Glutamatergic neuron (in vitro differentiated cells): ENCODE measurements at regions not wholly inside any gene's neighbourhood (a gene's known extent, or its start where the extent isn't known, plus 50 kb on each side); places are given as distances from the start of the nearest gene placed in this dataset.
A peak's percentile ranks its signal among the peaks of the same experiment; 100 is the strongest.
"Not testable (repeated sequence)": the region's sequence is repeated elsewhere in the genome, so short reads cannot be mapped to it uniquely, and the experiment has no call there.

Experiments used
- DNase-seq: peaks from one replicate; pipeline ENCODE4 v3.0.0; 2022
- H3K27ac Mint-ChIP-seq: one replicate; pipeline ENCODE4 v1.8.0; 2020; ENCODE audit warnings: mild to moderate bottlenecking, mixed read lengths, inconsistent platforms; ENCODE audit not compliant: unreplicated experiment
- H3K27me3 Mint-ChIP-seq: one replicate; pipeline ENCODE4 v1.8.0; 2020; ENCODE audit warnings: mild to moderate bottlenecking, moderate library complexity, mixed read lengths, inconsistent platforms; ENCODE audit not compliant: unreplicated experiment
- H3K36me3 Mint-ChIP-seq: one replicate; pipeline ENCODE4 v1.8.0; 2020; ENCODE audit warnings: mild to moderate bottlenecking, mixed read lengths, inconsistent platforms; ENCODE audit not compliant: unreplicated experiment
- H3K4me1 Mint-ChIP-seq: one replicate; pipeline ENCODE4 v1.8.0; 2020; ENCODE audit warnings: mild to moderate bottlenecking, low read depth, mixed read lengths, inconsistent platforms; ENCODE audit not compliant: unreplicated experiment
- H3K4me3 Mint-ChIP-seq: one replicate; pipeline ENCODE4 v1.8.0; 2020; ENCODE audit warnings: mild to moderate bottlenecking, mixed read lengths, inconsistent platforms; ENCODE audit not compliant: unreplicated experiment
- H3K9me3 Mint-ChIP-seq: one replicate; pipeline ENCODE4 v1.8.0; 2020; ENCODE audit warnings: mild to moderate bottlenecking, moderate library complexity, mixed read lengths, inconsistent platforms; ENCODE audit not compliant: unreplicated experiment

GRCh38 chr9:62655705-62656104 is 1465.9 kb downstream of the SPATA31A7 start:
- H3K9me3 Mint-ChIP-seq, H3K27ac Mint-ChIP-seq, H3K4me1 Mint-ChIP-seq, H3K27me3 Mint-ChIP-seq, DNase-seq, H3K36me3 Mint-ChIP-seq, H3K4me3 Mint-ChIP-seq: not testable (repeated sequence)

- H3K4me1 Mint-ChIP-seq, H3K27me3 Mint-ChIP-seq, H3K36me3 Mint-ChIP-seq: not testable (repeated sequence)
These were observed 1473.1 kb downstream of the SPATA31A7 start for GRCh38 chr9:62662733-62663507.

GRCh38 chr9:62663512-62663911 is 1473.7 kb downstream of the SPATA31A7 start:
- H3K9me3 Mint-ChIP-seq, DNase-seq, H3K4me3 Mint-ChIP-seq, H3K27ac Mint-ChIP-seq, H3K36me3 Mint-ChIP-seq, H3K4me1 Mint-ChIP-seq, H3K27me3 Mint-ChIP-seq: not testable (repeated sequence)

More at GRCh38 chr9:62662733-62663507, 1473.1 kb downstream of the SPATA31A7 start:
- H3K27ac Mint-ChIP-seq, H3K4me3 Mint-ChIP-seq, H3K9me3 Mint-ChIP-seq: not testable (repeated sequence)
- DNase-seq, result peak; percentile 62

- not testable (repeated sequence) for H3K9me3 Mint-ChIP-seq, H3K27me3 Mint-ChIP-seq, H3K36me3 Mint-ChIP-seq, H3K4me3 Mint-ChIP-seq, DNase-seq, H3K27ac Mint-ChIP-seq, H3K4me1 Mint-ChIP-seq
These were observed 1477.4 kb downstream of the SPATA31A7 start for GRCh38 chr9:62667137-62667824.

GRCh38 chr9:62677016-62677415 is 1487.2 kb downstream of the SPATA31A7 start:
- DNase-seq, H3K4me3 Mint-ChIP-seq, H3K9me3 Mint-ChIP-seq, H3K27ac Mint-ChIP-seq, H3K27me3 Mint-ChIP-seq, H3K36me3 Mint-ChIP-seq, H3K4me1 Mint-ChIP-seq: not testable (repeated sequence)

- not testable (repeated sequence) for H3K27ac Mint-ChIP-seq, H3K9me3 Mint-ChIP-seq, DNase-seq, H3K4me3 Mint-ChIP-seq, H3K27me3 Mint-ChIP-seq, H3K36me3 Mint-ChIP-seq, H3K4me1 Mint-ChIP-seq
These were observed 1488.5 kb downstream of the SPATA31A7 start for GRCh38 chr9:62678336-62678735.

GRCh38 chr9:62679020-62679419 is 1489.2 kb downstream of the SPATA31A7 start:
- not testable (repeated sequence) for H3K4me1 Mint-ChIP-seq, DNase-seq, H3K9me3 Mint-ChIP-seq, H3K36me3 Mint-ChIP-seq, H3K27me3 Mint-ChIP-seq, H3K4me3 Mint-ChIP-seq, H3K27ac Mint-ChIP-seq

- not testable (repeated sequence) for H3K4me3 Mint-ChIP-seq, H3K4me1 Mint-ChIP-seq, H3K27ac Mint-ChIP-seq, H3K9me3 Mint-ChIP-seq, H3K36me3 Mint-ChIP-seq, H3K27me3 Mint-ChIP-seq, DNase-seq
These were observed 1495.2 kb downstream of the SPATA31A7 start for GRCh38 chr9:62684833-62685647.

- not testable (repeated sequence) for H3K27me3 Mint-ChIP-seq, H3K36me3 Mint-ChIP-seq, H3K27ac Mint-ChIP-seq
These were observed 1496.5 kb downstream of the SPATA31A7 start for GRCh38 chr9:62686313-62686712.

GRCh38 chr9:62693019-62693418 is 1503.2 kb downstream of the SPATA31A7 start:
- not testable (repeated sequence) for DNase-seq, H3K9me3 Mint-ChIP-seq, H3K4me3 Mint-ChIP-seq, H3K36me3 Mint-ChIP-seq, H3K27me3 Mint-ChIP-seq, H3K27ac Mint-ChIP-seq, H3K4me1 Mint-ChIP-seq

More at GRCh38 chr9:62686313-62686712, 1496.5 kb downstream of the SPATA31A7 start:
- DNase-seq, H3K4me1 Mint-ChIP-seq, H3K9me3 Mint-ChIP-seq, H3K4me3 Mint-ChIP-seq: not testable (repeated sequence)

- H3K36me3 Mint-ChIP-seq, H3K4me1 Mint-ChIP-seq, DNase-seq, H3K9me3 Mint-ChIP-seq, H3K4me3 Mint-ChIP-seq, H3K27me3 Mint-ChIP-seq, H3K27ac Mint-ChIP-seq: not testable (repeated sequence)
These were observed 1521.5 kb downstream of the SPATA31A7 start for GRCh38 chr9:62711317-62711716.

- not testable (repeated sequence) for H3K27ac Mint-ChIP-seq, H3K9me3 Mint-ChIP-seq, H3K4me3 Mint-ChIP-seq, H3K27me3 Mint-ChIP-seq, H3K36me3 Mint-ChIP-seq, H3K4me1 Mint-ChIP-seq
- DNase-seq, result peak; percentile 26
These were observed 1535.7 kb downstream of the SPATA31A7 start for GRCh38 chr9:62725580-62725979.
